HG03039 (cell line): ENCODE measurements at regions not wholly inside any gene's neighbourhood (a gene's known extent, or its start where the extent isn't known, plus 50 kb on each side); places are given as distances from the start of the nearest gene placed in this dataset.
"Not testable (repeated sequence)": the region's sequence is repeated elsewhere in the genome, so short reads cannot be mapped to it uniquely, and the experiment has no call there.

Source experiments
- ATAC-seq: cut with Tn5 transposase; IDR thresholded peaks from one replicate; pipeline ENCODE4 v1.9.1; 2021; ENCODE audit warnings: mild to moderate bottlenecking, moderate library complexity; ENCODE audit not compliant: unreplicated experiment

DNA sequence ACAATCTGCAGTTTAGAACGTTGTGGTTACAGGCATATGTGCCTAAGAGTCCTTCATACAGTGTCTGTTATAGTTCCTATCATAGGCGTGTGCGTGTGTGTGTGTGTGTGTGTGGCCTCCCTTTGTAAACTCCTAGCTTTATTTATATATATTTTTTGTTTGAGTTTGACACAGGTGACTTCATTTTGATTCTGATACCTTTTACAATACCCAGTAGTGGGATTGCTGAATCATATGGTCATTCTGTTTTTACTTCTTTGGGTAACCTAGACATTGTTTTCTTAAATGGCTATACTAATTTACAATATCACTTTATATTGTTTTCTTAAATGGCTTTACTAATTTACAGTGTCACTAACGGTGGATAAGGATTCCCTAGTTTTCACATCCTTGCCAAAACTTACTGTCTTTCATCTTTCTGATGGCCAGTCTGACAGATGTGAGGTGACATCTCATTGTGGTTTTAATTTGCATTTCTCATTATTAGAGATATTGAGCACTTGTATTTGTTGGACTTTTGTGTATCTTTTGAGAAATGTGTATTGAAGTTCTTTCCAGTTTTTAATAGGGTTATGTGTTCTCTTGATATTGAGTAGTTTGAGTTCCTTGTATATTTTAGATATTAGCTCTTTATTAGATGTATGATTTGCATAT, 211.1 kb upstream of the NUDT6 start:
- peak; percentile 89 for ATAC-seq

DNA sequence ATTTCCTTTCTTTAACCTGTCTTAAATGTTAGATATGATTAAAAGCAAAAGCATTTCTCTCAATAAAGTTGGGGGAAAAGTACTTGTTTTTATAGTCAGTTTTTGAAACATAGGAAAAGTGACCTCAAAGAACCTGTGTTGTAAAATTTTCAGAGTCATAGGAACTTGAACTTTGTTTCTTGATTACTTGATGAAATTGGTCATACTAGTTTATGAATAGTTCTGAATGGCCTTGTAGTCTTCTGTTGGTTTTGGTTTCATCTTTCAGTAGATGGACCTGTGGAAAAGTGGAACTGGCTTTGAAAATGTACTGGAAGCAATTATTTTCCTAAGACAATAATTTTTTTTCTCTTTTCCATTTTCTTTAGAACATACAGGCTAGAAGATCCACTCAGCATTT, 222.2 kb upstream of the NUDT6 start:
- ATAC-seq, result no peak

DNA sequence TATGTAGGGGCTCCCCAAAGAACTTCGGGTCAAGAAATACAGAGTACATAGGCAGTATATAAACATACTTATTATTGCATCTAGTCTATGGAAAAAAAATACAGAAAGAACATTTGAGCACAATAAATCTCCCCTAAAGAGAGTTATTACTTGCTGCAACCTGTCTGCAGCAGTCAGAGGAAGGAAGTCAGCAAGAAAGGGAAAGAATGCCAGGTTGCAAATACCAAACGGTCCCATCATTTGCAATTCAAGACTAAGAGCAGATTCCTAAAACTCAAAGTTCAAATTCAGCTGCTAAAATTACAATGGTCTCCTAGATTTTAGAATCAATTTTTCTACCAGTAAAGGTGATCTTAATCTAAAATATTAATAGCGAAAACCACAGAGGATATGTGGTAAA, 236.2 kb upstream of the NUDT6 start:
- ATAC-seq, result no peak

DNA sequence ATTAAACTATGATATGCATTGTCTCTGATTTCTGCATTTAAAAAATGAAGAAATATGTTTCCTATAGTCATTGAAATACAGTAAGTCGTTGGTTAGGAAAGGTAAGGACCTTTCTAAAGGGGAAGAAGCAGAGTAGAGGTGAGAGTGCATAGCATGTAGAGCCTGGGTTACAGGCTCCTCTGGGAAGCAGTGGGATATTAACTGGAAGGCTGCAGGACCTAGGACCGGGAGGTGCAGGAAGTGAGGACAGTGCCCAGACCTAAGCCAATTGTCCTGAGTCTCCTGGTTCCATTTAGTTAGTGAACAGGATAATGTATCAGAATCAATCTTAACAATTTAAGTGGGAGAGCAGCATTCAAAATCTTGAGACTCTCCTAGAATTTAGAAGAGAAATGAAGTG, 237.1 kb upstream of the NUDT6 start:
- no peak for ATAC-seq

DNA sequence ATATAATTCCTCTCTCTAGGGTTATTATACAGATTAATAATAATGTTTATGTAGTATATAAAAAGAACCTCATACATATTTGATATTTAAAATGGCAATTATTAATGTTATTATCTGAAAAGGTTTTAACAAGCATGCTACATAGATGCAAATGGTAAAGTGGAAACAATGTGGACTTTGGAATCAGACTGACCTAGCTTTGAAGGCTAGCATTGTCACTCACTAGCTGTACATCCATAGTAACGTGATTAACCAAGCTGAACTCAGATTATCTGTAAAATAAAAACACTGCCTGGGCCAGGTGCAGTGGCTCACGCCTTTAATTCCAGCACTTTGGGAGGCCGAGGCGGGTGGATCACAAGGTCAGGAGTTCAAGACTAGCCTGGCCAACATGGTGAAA, 233.7 kb upstream of the SPRY1 start:
- ATAC-seq, result no peak

DNA sequence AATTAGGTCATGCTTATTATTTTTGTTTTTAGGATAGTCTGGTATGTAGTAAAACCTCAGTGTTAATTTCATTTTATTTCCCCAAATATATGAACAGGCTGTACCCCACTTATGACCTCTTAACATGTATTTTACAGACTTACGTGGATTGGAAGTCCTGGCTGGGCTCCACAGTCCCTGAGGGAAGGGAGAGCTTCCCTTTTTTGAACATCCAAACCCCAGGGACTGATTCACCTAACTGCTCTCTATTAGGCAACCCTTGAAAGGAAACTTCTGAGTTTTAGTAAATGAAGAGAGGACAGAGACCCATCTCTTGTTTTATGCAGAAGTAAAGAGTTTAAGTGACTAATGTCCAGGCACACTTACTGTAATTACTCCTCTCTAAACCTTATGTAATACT, 233.1 kb upstream of the SPRY1 start:
- ATAC-seq, result no peak

DNA sequence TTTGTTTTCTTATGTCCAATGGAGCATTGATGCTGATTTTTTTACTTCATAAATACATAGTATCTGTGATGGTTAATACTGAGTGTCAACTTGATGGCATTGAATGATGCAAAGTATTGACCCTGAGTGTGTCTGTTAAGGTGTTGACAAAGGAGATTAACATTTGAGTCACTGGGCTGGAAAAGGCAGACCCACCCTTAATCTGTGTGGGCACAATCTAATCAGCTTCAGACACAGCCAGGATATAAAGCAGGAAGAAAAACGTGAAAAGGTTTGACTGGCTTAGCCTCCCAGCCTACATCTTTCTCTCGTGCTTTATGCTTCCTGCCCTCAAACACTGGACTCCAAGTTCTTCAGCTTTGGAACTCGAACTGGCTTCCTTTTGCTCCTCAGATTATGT, 230.6 kb upstream of the SPRY1 start:
- ATAC-seq, result no peak

DNA sequence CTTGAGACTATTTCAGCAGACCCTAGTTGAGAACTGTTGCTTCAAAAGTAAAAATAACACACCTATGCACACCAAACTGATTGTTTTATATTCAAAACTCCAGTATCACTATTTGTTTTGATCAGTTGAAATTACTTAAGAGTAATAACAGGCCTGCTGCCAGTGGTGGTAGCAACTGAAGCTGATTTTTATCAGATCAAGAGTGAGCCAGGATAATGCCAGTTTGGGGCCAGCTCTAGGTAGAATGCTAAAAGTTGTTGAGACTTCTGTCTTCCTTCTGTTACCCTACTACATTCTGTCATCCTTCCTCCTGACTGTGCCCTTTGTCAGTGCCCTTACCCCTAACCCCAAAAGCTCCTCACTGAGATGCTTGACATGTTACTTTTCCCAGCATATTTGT, 228.7 kb upstream of the SPRY1 start:
- ATAC-seq, result no peak

DNA sequence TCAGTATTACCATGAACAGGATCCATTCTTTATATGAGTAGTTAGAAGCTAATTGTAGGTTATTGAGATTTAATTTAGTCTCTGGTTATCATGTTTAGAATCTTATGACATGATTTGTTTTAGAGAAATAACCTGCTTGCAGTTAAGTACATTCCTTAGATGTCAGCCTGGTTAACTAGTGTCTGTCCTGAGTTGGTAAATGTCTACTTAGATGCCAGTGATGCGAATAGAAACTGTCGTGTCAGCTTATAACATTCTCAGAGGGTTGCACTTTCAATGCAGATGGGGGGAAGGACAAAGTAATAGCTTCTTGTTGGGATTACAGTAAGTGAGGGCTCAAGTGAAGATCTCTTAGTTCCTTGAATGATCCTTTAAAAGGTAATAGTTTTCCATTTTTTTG, 227.8 kb upstream of the SPRY1 start:
- no peak for ATAC-seq

DNA sequence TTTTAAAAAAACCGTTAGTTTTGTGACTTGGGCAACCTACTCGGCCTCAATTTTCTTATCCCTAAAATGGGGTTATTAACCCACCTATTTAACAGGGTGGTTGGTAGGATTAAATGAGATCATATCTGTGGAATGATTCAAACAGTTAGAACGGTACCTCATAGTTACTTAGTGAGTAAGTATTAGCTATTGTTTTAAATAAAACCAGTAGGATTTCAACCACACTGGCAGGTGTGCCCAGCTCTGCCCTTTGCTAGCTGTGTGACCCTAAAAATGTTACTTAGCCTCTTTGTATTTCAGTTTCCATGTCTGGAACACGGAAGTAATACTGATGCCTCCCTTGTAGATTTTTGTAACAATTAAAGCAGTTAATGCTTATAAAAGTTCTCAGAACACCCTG, 225.8 kb upstream of the SPRY1 start:
- no peak for ATAC-seq

DNA sequence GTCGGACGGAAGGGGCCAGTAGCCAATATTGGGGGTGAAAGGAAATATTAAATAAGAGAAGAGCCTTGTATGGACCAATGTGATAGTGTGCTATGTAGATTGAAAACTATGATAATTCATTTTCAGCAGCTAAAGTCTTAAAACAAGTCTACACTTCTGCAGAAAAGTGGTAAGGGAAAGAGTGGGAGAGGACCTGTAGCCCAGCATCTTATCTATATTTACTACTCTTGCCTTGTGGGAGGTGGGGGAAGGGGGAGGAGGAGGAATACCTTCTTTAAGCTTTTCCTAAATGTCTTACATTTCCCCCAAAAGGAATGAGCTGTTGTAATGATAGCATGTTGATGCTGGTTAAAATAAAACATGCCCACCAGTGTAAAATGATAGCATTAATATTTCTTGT, 220.0 kb upstream of the SPRY1 start:
- no peak for ATAC-seq

DNA sequence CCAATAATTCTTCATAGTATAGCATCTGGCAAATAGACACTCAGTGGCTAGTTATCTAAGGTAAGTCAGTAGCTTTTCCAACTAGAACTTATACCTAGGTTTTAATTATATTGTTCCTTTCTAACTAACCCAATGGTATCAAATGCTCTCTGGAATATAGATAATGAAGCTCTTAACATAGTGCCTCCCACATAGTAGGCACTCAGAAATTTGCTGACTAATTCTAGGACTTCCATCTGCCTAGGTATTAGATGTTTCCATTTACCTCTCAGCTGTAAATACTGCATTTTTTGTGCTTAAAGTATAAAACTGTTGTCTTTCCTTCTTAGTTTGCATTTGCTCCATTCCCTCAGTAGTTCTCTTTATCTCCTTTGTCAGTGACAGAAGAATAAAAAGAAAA, 214.3 kb upstream of the SPRY1 start:
- no peak for ATAC-seq

DNA sequence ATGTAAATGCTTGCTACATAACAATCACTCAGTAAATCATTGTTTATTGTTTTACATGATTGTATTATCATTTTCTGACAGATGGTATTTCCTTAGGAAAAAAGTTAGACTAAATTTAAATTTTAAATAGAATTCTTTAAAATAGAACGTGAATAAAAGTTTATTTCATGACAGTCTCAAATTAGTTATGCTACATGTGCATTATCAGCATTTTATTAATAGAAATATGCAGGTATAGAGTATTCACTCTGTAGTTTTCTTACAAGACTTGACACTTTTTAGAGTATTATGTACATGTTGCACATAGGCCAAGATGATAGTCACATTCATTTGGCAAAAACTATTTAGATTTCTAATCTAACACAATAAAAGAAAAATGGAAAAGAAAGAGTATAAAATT, 213.3 kb upstream of the SPRY1 start:
- ATAC-seq, result no peak

DNA sequence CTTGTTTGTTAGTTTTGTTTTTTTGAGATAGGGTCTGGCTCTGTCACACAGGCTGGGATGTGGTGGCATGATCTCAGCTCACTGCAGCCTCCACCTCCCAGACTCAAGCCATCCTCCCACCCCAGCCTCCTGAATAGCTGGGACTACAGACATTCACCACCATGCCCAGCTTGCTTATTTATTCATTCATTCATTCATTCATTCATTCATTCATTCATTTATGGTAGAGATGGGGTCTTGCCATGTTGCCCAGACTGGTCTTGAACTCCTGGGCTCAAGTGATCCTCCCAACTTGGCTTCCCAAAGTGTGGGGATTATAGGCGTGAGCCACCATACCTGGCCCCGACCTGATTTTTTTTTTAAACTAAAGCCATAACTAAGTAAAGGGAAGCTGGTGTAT, 212.8 kb upstream of the SPRY1 start:
- not testable (repeated sequence) for ATAC-seq

DNA sequence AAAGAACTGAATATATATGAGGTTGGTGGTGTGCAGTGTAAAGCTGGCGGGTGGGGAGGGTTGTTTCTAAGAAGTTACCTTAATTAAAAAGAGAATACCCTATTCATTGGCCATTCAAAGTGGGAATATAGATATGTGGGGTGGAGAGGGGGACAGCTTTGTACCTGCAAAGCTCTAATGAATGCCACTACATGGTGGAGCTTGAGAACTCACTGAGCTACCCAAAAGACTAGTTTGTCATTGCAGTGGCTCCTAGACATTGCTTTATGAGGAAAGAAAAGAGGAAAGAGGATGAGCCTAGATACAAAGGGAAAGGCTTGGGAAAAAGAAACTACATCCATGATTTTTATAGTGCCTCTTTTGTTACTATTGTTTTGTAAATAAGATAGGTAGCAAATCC, 209.9 kb upstream of the SPRY1 start:
- ATAC-seq, result no peak

DNA sequence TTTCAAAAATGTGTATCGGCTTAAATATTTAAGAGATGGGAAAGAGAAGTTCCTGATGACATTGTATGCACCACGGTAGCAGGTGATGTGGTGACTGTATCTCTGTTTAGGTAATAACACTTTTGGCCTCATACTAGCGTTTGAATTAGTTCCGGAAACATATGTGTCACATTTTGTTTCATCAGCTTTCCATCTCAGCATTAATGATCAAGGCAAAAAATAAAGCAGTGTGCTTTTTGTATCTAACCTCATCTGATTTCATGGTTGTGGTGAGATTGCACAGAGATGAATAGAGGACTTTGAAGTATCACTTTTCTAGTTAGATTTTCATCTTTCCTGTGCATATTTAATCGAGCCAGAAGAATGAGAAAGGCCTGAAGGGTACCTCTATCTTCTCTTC, 206.4 kb upstream of the SPRY1 start:
- no peak for ATAC-seq

DNA sequence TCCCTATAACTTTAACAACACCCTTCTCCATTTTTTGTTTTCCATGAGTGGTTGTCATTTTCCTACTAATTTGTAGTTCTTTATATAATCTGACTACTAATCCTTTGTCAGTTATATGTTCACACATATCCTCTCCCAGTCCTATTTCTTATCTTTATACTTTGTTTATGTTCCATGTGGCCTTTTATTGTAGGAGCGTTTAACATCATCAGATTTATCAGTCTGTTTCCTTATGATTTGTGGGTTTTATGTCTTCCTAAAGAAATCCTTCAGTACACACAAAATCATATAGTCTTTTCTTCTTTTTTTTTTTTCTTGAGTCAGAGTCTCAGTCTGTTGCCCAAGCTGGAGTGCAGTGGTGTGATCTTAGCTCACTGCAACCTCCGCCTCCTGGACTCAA, 204.9 kb upstream of the SPRY1 start:
- no peak for ATAC-seq

DNA sequence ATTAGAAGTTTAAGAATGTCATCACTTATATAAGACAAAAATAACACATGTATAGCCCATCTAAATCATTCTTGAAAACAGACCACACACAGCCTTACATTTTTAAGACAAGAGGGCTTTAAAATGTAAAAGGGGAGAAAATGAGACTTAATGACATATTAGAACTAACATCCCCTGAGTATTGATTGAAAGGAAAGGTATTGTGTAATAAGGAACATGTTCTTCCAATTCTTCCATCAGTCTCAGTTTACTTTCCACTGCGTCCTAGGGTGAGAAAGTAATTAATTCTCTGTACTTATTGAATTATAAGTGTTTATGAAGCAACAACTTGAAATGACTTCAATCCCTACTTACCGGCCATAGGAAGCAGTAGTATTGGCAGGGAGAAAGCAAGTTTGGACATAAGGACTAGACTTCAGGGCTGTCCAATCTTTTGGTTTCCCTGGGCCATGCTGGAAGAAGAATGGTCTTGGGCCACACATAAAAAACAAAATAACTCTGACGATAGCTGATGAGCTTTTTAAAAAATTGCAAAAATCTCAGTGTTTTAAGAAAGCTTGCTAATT, 202.7 kb upstream of the SPRY1 start:
- ATAC-seq, result no peak

DNA sequence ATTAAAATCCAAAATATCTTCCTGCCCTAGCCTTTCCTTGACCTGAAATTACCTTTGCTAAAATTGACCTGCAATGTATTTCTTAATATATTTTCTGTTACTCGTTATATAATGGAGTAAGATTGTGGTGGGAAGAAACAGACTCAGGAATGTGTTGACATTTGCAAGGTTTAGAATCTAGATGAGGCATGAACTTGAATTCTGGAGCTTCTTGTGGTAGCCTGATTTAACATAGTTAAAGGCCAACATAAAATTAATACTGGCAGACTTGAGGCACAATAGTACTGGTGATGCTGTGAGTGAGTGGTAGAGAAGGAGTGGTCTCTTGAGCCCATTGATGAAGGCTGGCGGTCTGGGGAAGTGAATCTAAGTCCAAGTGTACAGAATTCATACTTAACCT, 197.9 kb upstream of the SPRY1 start:
- ATAC-seq, result no peak

DNA sequence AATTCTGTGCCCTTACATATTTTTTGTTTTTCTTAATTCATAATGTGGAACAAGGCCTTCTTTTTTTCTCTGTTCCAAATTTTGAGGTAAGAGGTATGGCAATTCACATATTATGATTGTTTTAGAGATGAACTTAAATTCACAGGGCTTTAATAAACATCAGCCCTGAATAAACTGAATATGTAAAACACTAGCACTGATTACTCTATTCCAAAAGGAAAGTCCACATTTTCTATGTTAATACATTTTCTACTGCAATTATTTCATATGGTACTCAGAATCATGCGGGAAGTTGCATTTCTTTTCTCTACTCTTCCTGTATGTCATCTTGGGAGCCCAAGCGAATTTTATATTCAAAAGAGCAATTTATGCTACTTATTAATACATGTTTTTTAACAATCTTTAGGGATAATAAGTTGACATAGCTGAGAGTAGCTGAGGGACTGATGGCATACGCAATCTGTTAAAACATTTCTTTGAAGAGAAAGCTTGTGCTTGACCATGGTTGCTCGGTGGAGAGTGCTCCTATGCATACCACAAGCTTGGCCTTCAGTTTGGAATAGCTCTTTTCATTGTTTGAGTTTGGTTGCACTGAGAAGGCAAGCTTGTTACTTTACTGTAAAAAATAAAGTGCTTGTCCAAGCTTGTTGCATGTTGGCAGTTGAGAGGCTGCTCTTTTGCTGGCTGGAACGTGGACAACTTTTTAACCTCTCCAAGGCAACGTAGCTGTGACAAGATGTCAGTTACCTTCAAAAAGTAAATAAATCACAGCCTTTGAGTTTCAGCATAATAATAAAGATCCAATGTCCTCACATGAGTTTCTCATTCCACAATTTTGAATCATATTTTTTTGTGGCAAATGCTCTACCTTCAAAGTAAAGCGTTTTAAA, 196.3 kb upstream of the SPRY1 start:
- ATAC-seq, result no peak

DNA sequence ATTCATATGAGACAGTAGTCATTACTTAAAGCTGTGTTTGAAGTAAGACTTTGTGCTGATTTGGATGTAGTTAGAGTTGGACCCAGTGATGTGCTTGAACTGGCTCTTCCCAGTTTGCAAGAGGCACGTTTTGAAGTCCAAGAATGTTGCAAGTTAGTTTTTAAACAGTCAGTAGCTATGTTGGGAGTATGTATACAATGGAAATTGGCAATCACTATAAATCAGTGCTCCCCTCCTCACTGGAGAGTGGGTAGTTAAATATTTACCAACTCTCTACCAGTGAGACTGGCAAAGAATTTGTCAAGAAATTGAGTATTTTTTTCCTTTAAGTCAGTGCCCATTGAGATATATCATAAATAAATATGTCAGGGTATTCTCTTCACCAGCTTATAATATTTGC, 191.9 kb upstream of the SPRY1 start:
- ATAC-seq, result no peak

DNA sequence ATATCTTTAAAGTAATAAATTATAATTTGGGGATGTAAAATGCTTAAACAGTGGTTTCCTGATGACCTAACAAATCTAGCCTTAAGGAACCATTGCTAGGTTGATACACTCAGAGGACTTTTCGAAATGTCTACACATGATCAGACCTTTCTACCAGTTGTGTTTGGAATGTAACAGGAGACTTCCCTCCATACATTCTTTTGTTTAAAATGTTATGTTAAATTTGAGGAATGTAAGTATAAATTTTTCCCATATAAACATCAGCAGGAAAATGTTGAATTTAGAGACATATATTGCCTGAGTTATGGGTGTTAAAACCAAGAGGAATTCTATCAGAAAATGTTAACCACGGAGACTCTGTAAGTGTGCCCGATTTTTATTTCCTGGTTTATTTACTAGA, 190.6 kb upstream of the SPRY1 start:
- ATAC-seq, result no peak
